Fibroblast of lung (primary cell): ENCODE measurements at regions not wholly inside any gene's neighbourhood (a gene's known extent, or its start where the extent isn't known, plus 50 kb on each side); places are given as distances from the start of the nearest gene placed in this dataset.
A peak's percentile ranks its signal among the peaks of the same experiment; 100 is the strongest.

Source experiments
- DNase-seq, 2 donors: peaks; one replicate each; pipeline versions ENCODE4 v3.0.0 to v3.0.0-alpha.2; 2010; ENCODE audit warnings: low read depth in 2 of 2
- H2AFZ ChIP-seq: 2 replicates; pipeline ENCODE4 v1.5.1; 2012; ENCODE audit warnings: low read length, control low read depth, inconsistent platforms
- H3K27ac ChIP-seq: 2 replicates; pipeline ENCODE4 v1.5.1; 2011; ENCODE audit warnings: low read length, control low read depth; ENCODE audit not compliant: insufficient read depth
- H3K27me3 ChIP-seq: 2 replicates; pipeline ENCODE4 v1.5.1; 2011; ENCODE audit warnings: mild to moderate bottlenecking, low read length; ENCODE audit not compliant: control insufficient read depth, insufficient read depth
- H3K36me3 ChIP-seq: 2 replicates; pipeline ENCODE4 v1.5.1; 2011; ENCODE audit warnings: low read length; ENCODE audit not compliant: control insufficient read depth, insufficient read depth
- H3K4me1 ChIP-seq: 2 replicates; pipeline ENCODE4 v1.5.1; 2011; ENCODE audit warnings: low read length; ENCODE audit not compliant: control insufficient read depth, insufficient read depth; ENCODE audit errors: extremely low read depth
- H3K4me2 ChIP-seq: 2 replicates; pipeline ENCODE4 v1.5.1; 2011; ENCODE audit warnings: low read length, control low read depth; ENCODE audit not compliant: insufficient read depth; ENCODE audit errors: extremely low read depth
- H3K4me3 ChIP-seq, 4 experiments: fragments of 200-600 bp in 1 of 4; sonication (generic) in 1 of 4; replicated peaks in 1 of 4; 2 replicates each; pipeline ENCODE4 v1.5.1; 2011 to 2016; ENCODE audit warnings: low read length in 4 of 4, low read depth in 3 of 4, mild to moderate bottlenecking in 3 of 4, control low read depth in 2 of 4, inconsistent platforms in 1 of 4, mixed read lengths in 1 of 4; ENCODE audit not compliant: insufficient read depth in 1 of 4; ENCODE audit errors: control extremely low read depth in 1 of 4
- H3K79me2 ChIP-seq: 2 replicates; pipeline ENCODE4 v1.5.1; 2012; ENCODE audit warnings: mild to moderate bottlenecking, low read length, inconsistent platforms; ENCODE audit not compliant: control insufficient read depth, insufficient read depth
- H3K9ac ChIP-seq: 2 replicates; pipeline ENCODE4 v1.5.1; 2011; ENCODE audit warnings: mild to moderate bottlenecking, low read length, control low read depth; ENCODE audit not compliant: insufficient read depth
- H3K9me3 ChIP-seq: 2 replicates; pipeline ENCODE4 v1.5.1; 2012; ENCODE audit warnings: low read depth, low read length; ENCODE audit not compliant: control insufficient read depth, insufficient read depth
- H4K20me1 ChIP-seq: 2 replicates; pipeline ENCODE4 v1.5.1; 2011; ENCODE audit warnings: low read length; ENCODE audit not compliant: control insufficient read depth, insufficient read depth; ENCODE audit errors: extremely low read depth
- EZH2 ChIP-seq: IDR thresholded peaks from 2 replicates; pipeline ENCODE4 v1.5.1; 2012; ENCODE audit warnings: low read length, control low read depth, mild to moderate bottlenecking; ENCODE audit errors: missing control alignments
- TF ChIP-seq, protein P1 (sequence below), 2 donors: IDR thresholded peaks in 1 of 2; conservative IDR thresholded peaks in 1 of 2; 1 replicate in 1 of 2; 2 replicates in 1 of 2; pipeline ENCODE4 v1.5.1; 2011 to 2012; ENCODE audit warnings: low read length in 2 of 2, control low read depth in 1 of 2, inconsistent platforms in 1 of 2, low read depth in 1 of 2, mild to moderate bottlenecking in 1 of 2

DNA sequence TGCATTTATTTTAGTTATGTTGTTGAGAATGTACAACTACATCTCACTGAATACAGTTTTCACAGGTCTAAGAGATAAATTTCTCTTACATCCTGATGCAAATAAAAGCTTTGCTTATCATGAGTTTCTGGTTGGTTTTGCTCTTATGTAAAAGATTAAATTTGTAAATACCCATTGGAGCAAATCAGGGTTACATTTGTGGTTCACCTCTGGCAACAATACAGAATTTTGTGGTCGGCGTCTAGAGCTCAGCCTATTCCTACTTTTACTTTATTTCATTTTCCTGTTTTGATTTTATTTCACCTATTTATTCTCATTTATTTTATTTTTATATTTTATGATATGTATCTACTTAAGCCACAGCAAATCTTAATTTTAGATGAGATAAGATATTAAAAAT lies 271.9 kb upstream of the MARCKS start:
- peaks cover 7% of the 10 kb centered on the region for H3K4me1 ChIP-seq
- H3K79me2 ChIP-seq = no peaks in the 10 kb centered on the region
- no peak overlapping the region for H3K9ac ChIP-seq
- DNase-seq = peak; percentile 30 to 78
- H3K4me3 ChIP-seq = no peak overlapping the region
- no peaks in the 10 kb centered on the region for H3K27me3 ChIP-seq
- no peak overlapping the region for H3K4me2 ChIP-seq
- H3K9me3 ChIP-seq = no peaks in the 10 kb centered on the region
- no peak for TF ChIP-seq EZH2
- TF ChIP-seq, protein P1, sequence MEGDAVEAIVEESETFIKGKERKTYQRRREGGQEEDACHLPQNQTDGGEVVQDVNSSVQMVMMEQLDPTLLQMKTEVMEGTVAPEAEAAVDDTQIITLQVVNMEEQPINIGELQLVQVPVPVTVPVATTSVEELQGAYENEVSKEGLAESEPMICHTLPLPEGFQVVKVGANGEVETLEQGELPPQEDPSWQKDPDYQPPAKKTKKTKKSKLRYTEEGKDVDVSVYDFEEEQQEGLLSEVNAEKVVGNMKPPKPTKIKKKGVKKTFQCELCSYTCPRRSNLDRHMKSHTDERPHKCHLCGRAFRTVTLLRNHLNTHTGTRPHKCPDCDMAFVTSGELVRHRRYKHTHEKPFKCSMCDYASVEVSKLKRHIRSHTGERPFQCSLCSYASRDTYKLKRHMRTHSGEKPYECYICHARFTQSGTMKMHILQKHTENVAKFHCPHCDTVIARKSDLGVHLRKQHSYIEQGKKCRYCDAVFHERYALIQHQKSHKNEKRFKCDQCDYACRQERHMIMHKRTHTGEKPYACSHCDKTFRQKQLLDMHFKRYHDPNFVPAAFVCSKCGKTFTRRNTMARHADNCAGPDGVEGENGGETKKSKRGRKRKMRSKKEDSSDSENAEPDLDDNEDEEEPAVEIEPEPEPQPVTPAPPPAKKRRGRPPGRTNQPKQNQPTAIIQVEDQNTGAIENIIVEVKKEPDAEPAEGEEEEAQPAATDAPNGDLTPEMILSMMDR (conservative IDR thresholded peaks at IDR 0.05 in 1 of 2, IDR thresholded peaks at IDR 0.05 in 1 of 2; ENCODE audit: low read depth in 1 of 2, low read length in 2 of 2) = no peak
- no peak overlapping the region for H3K27ac ChIP-seq
- no peak overlapping the region for H2AFZ ChIP-seq
- H3K36me3 ChIP-seq = no peaks in the 10 kb centered on the region
- no peaks in the 10 kb centered on the region for H4K20me1 ChIP-seq

DNA sequence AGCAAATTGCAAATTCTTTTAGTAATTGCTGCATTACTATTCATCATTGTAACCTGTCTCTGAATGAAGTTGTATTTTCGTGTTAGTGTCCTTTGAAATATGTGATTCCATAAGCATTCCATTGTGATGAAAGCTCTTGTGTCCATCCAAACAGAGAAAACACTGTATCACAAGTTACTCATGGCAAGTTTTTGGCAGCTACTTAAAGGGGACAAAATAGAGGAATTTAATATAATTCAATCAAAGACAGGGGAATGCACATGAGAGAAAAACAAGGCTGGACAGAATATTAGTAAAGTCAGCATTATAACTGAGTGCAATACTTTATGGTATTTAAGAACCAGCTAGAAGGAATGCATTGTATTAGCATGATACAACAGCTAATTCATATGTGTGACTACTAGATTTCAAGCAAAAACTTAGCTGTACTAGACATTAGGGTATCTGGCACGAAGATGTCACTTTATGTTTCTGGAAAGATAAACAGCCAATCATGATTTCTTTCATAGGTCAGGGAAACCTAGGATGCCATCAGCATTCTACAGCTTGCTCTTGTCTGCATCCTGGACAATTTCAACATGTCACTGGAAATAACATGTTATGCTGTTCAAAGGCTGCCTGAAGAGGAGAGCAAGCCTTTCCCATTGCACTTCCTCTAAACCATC lies 270.6 kb upstream of the MARCKS start:
- no peaks in the 10 kb centered on the region for H4K20me1 ChIP-seq
- H3K9me3 ChIP-seq = no peaks in the 10 kb centered on the region
- H3K36me3 ChIP-seq = no peaks in the 10 kb centered on the region
- H3K4me2 ChIP-seq = no peak overlapping the region
- H2AFZ ChIP-seq = no peak overlapping the region
- no peak for TF ChIP-seq EZH2
- TF ChIP-seq, protein P1 (conservative IDR thresholded peaks at IDR 0.05 in 1 of 2, IDR thresholded peaks at IDR 0.05 in 1 of 2; ENCODE audit: low read depth in 1 of 2, low read length in 2 of 2) = no peak
- no peak overlapping the region for H3K9ac ChIP-seq
- H3K27me3 ChIP-seq = no peaks in the 10 kb centered on the region
- H3K79me2 ChIP-seq = no peaks in the 10 kb centered on the region
- DNase-seq = peak; percentile 14 to 92
- H3K4me1 ChIP-seq = peaks cover 7% of the 10 kb centered on the region
- H3K4me3 ChIP-seq = no peak overlapping the region
- H3K27ac ChIP-seq = no peak overlapping the region

DNA sequence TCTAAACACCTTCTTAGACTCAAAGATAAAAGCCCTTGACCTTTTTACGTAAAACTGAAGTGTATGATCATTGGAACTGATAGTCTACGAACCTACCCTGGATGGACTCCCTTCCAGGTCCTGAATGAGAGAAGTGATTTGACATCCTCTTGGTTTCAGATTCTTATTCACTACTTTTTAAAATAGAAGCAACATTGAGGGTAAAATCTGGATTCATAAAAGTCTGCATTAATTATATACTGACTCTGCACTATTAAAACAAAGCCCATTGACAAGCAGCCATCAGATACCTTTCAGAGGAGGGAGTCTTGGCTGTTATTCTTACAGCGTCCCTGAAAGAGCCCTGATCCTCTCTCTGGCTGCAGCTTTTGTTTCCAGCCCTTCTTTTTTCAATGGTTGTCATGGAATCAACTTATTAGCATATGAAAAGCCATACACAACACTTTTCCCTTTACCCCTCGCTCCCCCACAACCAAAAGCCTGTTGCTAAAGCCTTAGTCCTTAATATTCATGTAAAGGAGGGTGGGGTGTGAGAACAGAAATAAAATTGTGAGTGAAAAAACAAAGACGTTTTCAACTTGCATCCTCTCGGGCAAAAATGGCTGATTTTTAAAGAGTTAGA lies 270.0 kb upstream of the MARCKS start:
- no peak overlapping the region for H3K4me3 ChIP-seq
- no peak overlapping the region for H3K27ac ChIP-seq
- H4K20me1 ChIP-seq = no peaks in the 10 kb centered on the region
- no peak overlapping the region for H2AFZ ChIP-seq
- no peaks in the 10 kb centered on the region for H3K36me3 ChIP-seq
- TF ChIP-seq, protein P1 (conservative IDR thresholded peaks at IDR 0.05 in 1 of 2, IDR thresholded peaks at IDR 0.05 in 1 of 2; ENCODE audit: low read depth in 1 of 2, low read length in 2 of 2) = no peak
- TF ChIP-seq EZH2 = no peak
- no peak for DNase-seq
- no peak overlapping the region for H3K9ac ChIP-seq
- H3K9me3 ChIP-seq = no peaks in the 10 kb centered on the region
- no peaks in the 10 kb centered on the region for H3K27me3 ChIP-seq
- no peak overlapping the region for H3K4me2 ChIP-seq
- H3K4me1 ChIP-seq = peaks cover 7% of the 10 kb centered on the region
- no peaks in the 10 kb centered on the region for H3K79me2 ChIP-seq
